ENCODE measurements at regions not wholly inside any gene's neighbourhood (a gene's known extent, or its start where the extent isn't known, plus 50 kb on each side); places are given as distances from the start of the nearest gene placed in this dataset.

- H3K9me2 ChIP-seq (ENCODE audit: low read depth, low read length) = no peaks in the 10 kb centered on the region
- TF ChIP-seq CTCF (IDR thresholded peaks at IDR 0.05; ENCODE audit: low read length) (no peak), EZH2 (IDR thresholded peaks at IDR 0.05; ENCODE audit: borderline replicate concordance, low read length) (no peak)
- no peaks in the 10 kb centered on the region for H3K79me2 ChIP-seq (ENCODE audit: insufficient read depth, low read length)
- H3K27me3 ChIP-seq (ENCODE audit: insufficient read depth, low read length) = no peaks in the 10 kb centered on the region
- no peaks in the 10 kb centered on the region for H4K20me1 ChIP-seq (ENCODE audit: insufficient read depth, low read length)
- H3K4me2 ChIP-seq (ENCODE audit: low read length) = no peak overlapping the region
- H3K4me1 ChIP-seq (ENCODE audit: insufficient read depth, low read length, severe bottlenecking) = no peaks in the 10 kb centered on the region
- H3K9ac ChIP-seq (ENCODE audit: low read length) = no peak overlapping the region
- H3K27ac ChIP-seq (ENCODE audit: low read depth, low read length, poor library complexity, severe bottlenecking) = no peak overlapping the region
- no peak overlapping the region for H2AFZ ChIP-seq (ENCODE audit: low read length)
- no peaks in the 10 kb centered on the region for H3K36me3 ChIP-seq (ENCODE audit: insufficient read depth, low read length)
- H3K9me3 ChIP-seq (ENCODE audit: low read length) = no peaks in the 10 kb centered on the region
- H3K4me3 ChIP-seq (ENCODE audit: low read depth, low read length, poor library complexity, severe bottlenecking) = no peak overlapping the region
- no peaks in the 10 kb centered on the region for H3F3A ChIP-seq (ENCODE audit: insufficient read depth, low read length)
Observed at GRCh38 chr3:22490747-22491146, 712.4 kb upstream of the UBE2E2 start.

- H3K9ac ChIP-seq (ENCODE audit: low read length) = no peak overlapping the region
- no peaks in the 10 kb centered on the region for H4K20me1 ChIP-seq (ENCODE audit: insufficient read depth, low read length)
- no peaks in the 10 kb centered on the region for H3K9me3 ChIP-seq (ENCODE audit: low read length)
- H3K27me3 ChIP-seq (ENCODE audit: insufficient read depth, low read length) = no peaks in the 10 kb centered on the region
- no peaks in the 10 kb centered on the region for H3K36me3 ChIP-seq (ENCODE audit: insufficient read depth, low read length)
- H3K79me2 ChIP-seq (ENCODE audit: insufficient read depth, low read length) = no peaks in the 10 kb centered on the region
- H3F3A ChIP-seq (ENCODE audit: insufficient read depth, low read length) = no peaks in the 10 kb centered on the region
- no peak overlapping the region for H2AFZ ChIP-seq (ENCODE audit: low read length)
- H3K27ac ChIP-seq (ENCODE audit: low read depth, low read length, poor library complexity, severe bottlenecking) = no peak overlapping the region
- H3K4me2 ChIP-seq (ENCODE audit: low read length) = no peak overlapping the region
- no peaks in the 10 kb centered on the region for H3K4me1 ChIP-seq (ENCODE audit: insufficient read depth, low read length, severe bottlenecking)
- H3K4me3 ChIP-seq (ENCODE audit: low read depth, low read length, poor library complexity, severe bottlenecking) = no peak overlapping the region
- no peaks in the 10 kb centered on the region for H3K9me2 ChIP-seq (ENCODE audit: low read depth, low read length)
- TF ChIP-seq CTCF (IDR thresholded peaks at IDR 0.05; ENCODE audit: low read length) = no peak
- no peak for TF ChIP-seq EZH2 (IDR thresholded peaks at IDR 0.05; ENCODE audit: borderline replicate concordance, low read length)
Observed at GRCh38 chr3:22491344-22491743, 711.8 kb upstream of the UBE2E2 start.

- H3K27me3 ChIP-seq (ENCODE audit: insufficient read depth, low read length) = no peaks in the 10 kb centered on the region
- no peak for TF ChIP-seq CTCF (IDR thresholded peaks at IDR 0.05; ENCODE audit: low read length)
- no peak for TF ChIP-seq EZH2 (IDR thresholded peaks at IDR 0.05; ENCODE audit: borderline replicate concordance, low read length)
- H3F3A ChIP-seq (ENCODE audit: insufficient read depth, low read length) = no peaks in the 10 kb centered on the region
- H3K9me3 ChIP-seq (ENCODE audit: low read length) = no peaks in the 10 kb centered on the region
- H3K9ac ChIP-seq (ENCODE audit: low read length) = no peak overlapping the region
- H3K79me2 ChIP-seq (ENCODE audit: insufficient read depth, low read length) = no peaks in the 10 kb centered on the region
- H3K36me3 ChIP-seq (ENCODE audit: insufficient read depth, low read length) = no peaks in the 10 kb centered on the region
- H3K4me1 ChIP-seq (ENCODE audit: insufficient read depth, low read length, severe bottlenecking) = no peaks in the 10 kb centered on the region
- no peak overlapping the region for H3K4me3 ChIP-seq (ENCODE audit: low read depth, low read length, poor library complexity, severe bottlenecking)
- H3K4me2 ChIP-seq (ENCODE audit: low read length) = no peak overlapping the region
- no peaks in the 10 kb centered on the region for H4K20me1 ChIP-seq (ENCODE audit: insufficient read depth, low read length)
- H2AFZ ChIP-seq (ENCODE audit: low read length) = no peak overlapping the region
- no peak overlapping the region for H3K27ac ChIP-seq (ENCODE audit: low read depth, low read length, poor library complexity, severe bottlenecking)
- no peaks in the 10 kb centered on the region for H3K9me2 ChIP-seq (ENCODE audit: low read depth, low read length)
Observed at GRCh38 chr3:22492342-22492741, 710.8 kb upstream of the UBE2E2 start.
